HepG2 (cell line): ENCODE measurements at regions not wholly inside any gene's neighbourhood (a gene's known extent, or its start where the extent isn't known, plus 50 kb on each side); places are given as distances from the start of the nearest gene placed in this dataset.

ENCODE experiments used
- ATAC-seq: fragments of 200-7000 bp; cut with Tn5 transposase; 3 replicates; pipeline ENCODE4 v1.9.1; 2020; ENCODE audit warnings: mild to moderate bottlenecking, moderate library complexity
- BruUV-seq: library from RNA; stranded (reverse); fragments of 400-500 nt; replicated peaks from 2 replicates; lab custom pipeline; 2021; lab: Mats Ljungman, UMichigan
- CTCF ChIA-PET: fragments of 300-600 bp; formaldehyde crosslinking; extraction: SDS; loops from one replicate; lab custom pipeline; 2021; ENCODE audit warnings: low total read pairs, inconsistent platforms, low intra/inter-chr PET ratio; lab: Yijun Ruan, JAX
- POLR2A ChIA-PET: fragments of 350-600 bp; sonication (Branson Sonifier 250); formaldehyde crosslinking; loops from one replicate; lab custom pipeline; 2020; ENCODE audit warnings: antibody characterized with exemption, inconsistent platforms; lab: Yijun Ruan, JAX
- DNase-seq: peaks from one replicate; pipeline ENCODE4 v3.0.0-alpha.2; 2015; ENCODE audit warnings: low spot score
- FAIRE-seq: peaks from 3 replicates; lab custom pipeline; 2011; peaks lifted over from hg19 to GRCh38; lab: Jason Lieb, UNC
- H2AFZ ChIP-seq: one replicate; pipeline ENCODE4 v1.6.1; 2011; ENCODE audit warnings: low read length, inconsistent platforms
- H3K27ac ChIP-seq: fragments of 300-600 bp; 3 replicates; pipeline ENCODE4 v1.8.0; 2011; ENCODE audit warnings: mixed run types, mild to moderate bottlenecking, mixed read lengths, low read length, inconsistent platforms; ENCODE audit not compliant: insufficient read depth; ENCODE audit errors: extremely low read length
- H3K27me3 ChIP-seq, 2 experiments: fragments of 200-600 bp in 1 of 2; 2 replicates in 1 of 2; 3 replicates in 1 of 2; pipeline versions ENCODE4 v1.6.0 to v1.8.0; 2011; ENCODE audit warnings: low read length in 2 of 2, mild to moderate bottlenecking in 2 of 2, moderate library complexity in 2 of 2, inconsistent platforms in 1 of 2; ENCODE audit not compliant: insufficient read depth in 2 of 2, control insufficient read depth in 1 of 2
- H3K36me3 ChIP-seq, 2 experiments: fragments of 200-600 bp in 1 of 2; replicated peaks in 1 of 2; 2 replicates in 1 of 2; 3 replicates in 1 of 2; pipeline versions ENCODE4 v1.5.1 to v1.8.0; 2011; ENCODE audit warnings: low read length in 2 of 2, inconsistent platforms in 1 of 2; ENCODE audit not compliant: insufficient read depth in 2 of 2, control insufficient read depth in 1 of 2
- H3K4me1 ChIP-seq: 2 replicates; pipeline ENCODE4 v1.5.1; 2012; ENCODE audit warnings: low read length, inconsistent platforms; ENCODE audit not compliant: insufficient read depth
- H3K4me2 ChIP-seq: 2 replicates; pipeline ENCODE4 v1.6.0; 2011; ENCODE audit warnings: low read depth, low read length, inconsistent platforms
- H3K4me3 ChIP-seq, 3 experiments: fragments of 200-600 bp in 1 of 3; sonication (generic), shearing (Covaris generic) in 1 of 3; replicated peaks in 1 of 3; 2 replicates each; pipeline ENCODE4 v1.5.1; 2011 to 2016; ENCODE audit warnings: low read length in 3 of 3, inconsistent platforms in 2 of 3, low read depth in 2 of 3, mild to moderate bottlenecking in 2 of 3, control low read depth in 1 of 3, mixed read lengths in 1 of 3; ENCODE audit not compliant: insufficient read depth in 1 of 3
- H3K79me2 ChIP-seq: one replicate; pipeline ENCODE4 v1.6.1; 2011; ENCODE audit warnings: low read length, inconsistent platforms; ENCODE audit not compliant: insufficient read depth
- H3K9ac ChIP-seq: 2 replicates; pipeline ENCODE4 v1.6.0; 2011; ENCODE audit warnings: mild to moderate bottlenecking, low read depth, low read length, inconsistent platforms; ENCODE audit not compliant: insufficient read depth
- H3K9me3 ChIP-seq: 2 replicates; pipeline ENCODE4 v1.5.1; 2012; ENCODE audit warnings: mild to moderate bottlenecking, low read length
- H4K20me1 ChIP-seq: 2 replicates; pipeline ENCODE4 v1.6.0; 2011; ENCODE audit warnings: inconsistent platforms, mild to moderate bottlenecking, low read length, moderate library complexity; ENCODE audit not compliant: insufficient read depth
- BRCA1 ChIP-seq: sonication (generic); formaldehyde crosslinking; IDR thresholded peaks from 2 replicates; pipeline ENCODE4 v1.4.0; 2020; ENCODE audit warnings: missing genetic modification reagents
- EEA1 ChIP-seq: sonication (generic); formaldehyde crosslinking; IDR thresholded peaks from 2 replicates; pipeline ENCODE4 v1.5.1; 2020; ENCODE audit warnings: mild to moderate bottlenecking, missing genetic modification reagents, borderline replicate concordance
- MED13 ChIP-seq: sonication (generic); formaldehyde crosslinking; IDR thresholded peaks from 2 replicates; pipeline ENCODE4 v1.5.0; 2020; ENCODE audit warnings: missing genetic modification reagents
- SMARCC2 ChIP-seq: fragments of 450-650 bp; IDR thresholded peaks from 2 replicates; pipeline ENCODE4 v1.6.1; 2017; ENCODE audit warnings: antibody characterized with exemption, mild to moderate bottlenecking
- SOX5 ChIP-seq: IDR thresholded peaks from 2 replicates; pipeline ENCODE4 v1.6.1; 2016; ENCODE audit warnings: borderline replicate concordance
- STAT5B ChIP-seq: sonication (generic); formaldehyde crosslinking; IDR thresholded peaks from 2 replicates; pipeline ENCODE4 v1.4.0; 2020; ENCODE audit warnings: missing genetic modification reagents
- TCF12 ChIP-seq, 2 experiments: fragments of 450-650 bp in 1 of 2; sonication (generic) in 1 of 2; formaldehyde crosslinking in 1 of 2; IDR thresholded peaks; 2 replicates each; pipeline versions ENCODE4 v1.6.1 to v1.8.0; 2017 to 2022; ENCODE audit warnings: antibody characterized with exemption in 1 of 2, mild to moderate bottlenecking in 1 of 2, missing genetic modification reagents in 1 of 2, moderate library complexity in 1 of 2
- ZNF292 ChIP-seq: sonication (generic); formaldehyde crosslinking; IDR thresholded peaks from 2 replicates; pipeline ENCODE4 v1.8.1; 2022; ENCODE audit warnings: mild to moderate bottlenecking, low read depth, missing genetic modification reagents, borderline replicate concordance
- ZNF33A ChIP-seq: sonication (generic); formaldehyde crosslinking; IDR thresholded peaks from 2 replicates; pipeline ENCODE4 v1.5.1; 2020; ENCODE audit warnings: missing genetic modification reagents, mild to moderate bottlenecking, moderate library complexity, borderline replicate concordance
- ZNF737 ChIP-seq: sonication (generic); formaldehyde crosslinking; IDR thresholded peaks from 2 replicates; pipeline ENCODE4 v1.5.0; 2020; ENCODE audit warnings: missing genetic modification reagents, mild to moderate bottlenecking, borderline replicate concordance
- ZNF768 ChIP-seq: sonication (generic); formaldehyde crosslinking; IDR thresholded peaks from 2 replicates; pipeline ENCODE4 v1.4.0; 2020; ENCODE audit warnings: missing genetic modification reagents
- ZNF879 ChIP-seq: sonication (generic); formaldehyde crosslinking; IDR thresholded peaks from 2 replicates; pipeline ENCODE4 v1.8.1; 2023; ENCODE audit warnings: missing genetic modification reagents
- WGBS: methylation state at CpG from one replicate; pipeline ENCODE4 v1.1.6; 2017; ENCODE audit warnings: low lambda C conversion rate; 5-methylcytosine and 5-hydroxymethylcytosine counted together
- in situ Hi-C: cut with HindIII; loops from 2 replicates; pipeline ENCODE4 v1.10.0; 2017; ENCODE audit warnings: low pct_unique_long_range_greater_than_20kb; ENCODE audit not compliant: extremely low pct_ligation_motif_present
- intact Hi-C: fragments of 100-400 bp; cut with micrococcal nuclease; formaldehyde crosslinking; loops from one replicate; pipeline ENCODE4 v1.10.0; 2022; ENCODE audit not compliant: unreplicated experiment
- TF ChIP-seq, protein P1 (sequence below): sonication (generic); formaldehyde crosslinking; IDR thresholded peaks from 2 replicates; pipeline ENCODE4 v1.4.0; 2020; ENCODE audit warnings: missing genetic modification reagents, mild to moderate bottlenecking, borderline replicate concordance
- TF ChIP-seq, protein P2 (sequence below): sonication (generic); formaldehyde crosslinking; IDR thresholded peaks from 2 replicates; pipeline ENCODE4 v1.5.1; 2020; ENCODE audit warnings: missing genetic modification reagents, mild to moderate bottlenecking, borderline replicate concordance
- TF ChIP-seq, protein P3 (sequence below): sonication (generic); formaldehyde crosslinking; IDR thresholded peaks from 2 replicates; pipeline ENCODE4 v1.4.0; 2020; ENCODE audit warnings: missing genetic modification reagents
- TF ChIP-seq, protein P4 (sequence below): sonication (generic); formaldehyde crosslinking; IDR thresholded peaks from 2 replicates; pipeline ENCODE4 v1.4.0; 2020; ENCODE audit warnings: missing genetic modification reagents, borderline replicate concordance

DNA sequence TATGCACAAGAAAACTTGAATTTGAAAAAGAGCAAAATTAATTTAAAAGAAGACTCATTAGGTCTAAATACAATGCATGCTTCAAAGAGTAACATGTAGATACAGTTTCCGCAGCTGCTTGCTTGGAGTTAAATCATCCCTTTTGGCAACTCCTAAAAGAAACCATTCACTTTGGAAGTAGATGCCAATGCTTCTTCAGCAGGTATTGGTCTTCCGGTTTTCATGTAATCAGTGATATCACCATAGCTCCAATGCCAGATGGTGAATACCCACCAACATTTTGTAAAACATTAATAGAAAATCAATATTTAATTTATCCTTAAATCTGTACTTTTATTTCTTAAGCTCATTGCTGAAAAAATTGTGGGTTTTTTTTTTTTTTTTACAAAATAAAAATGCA, 381.1 kb upstream of the PHF14 start:
- no peaks in the 10 kb centered on the region for H3K79me2 ChIP-seq
- H3K4me2 ChIP-seq: no peak overlapping the region
- no peak overlapping the region for H3K27ac ChIP-seq
- no peaks in the 10 kb centered on the region for H4K20me1 ChIP-seq
- H3K27me3 ChIP-seq: no peaks in the 10 kb centered on the region
- intact Hi-C loops (no loop called here), in situ Hi-C loops (no loop called here)
- no peaks in the 10 kb centered on the region for H3K9me3 ChIP-seq
- ChIA-PET POLR2A (no interaction called here), CTCF (no interaction called here)
- no TSS peak for BruUV-seq
- no peak overlapping the region for H3K9ac ChIP-seq
- H2AFZ ChIP-seq: no peak overlapping the region
- 50% methylated on average over 2 of the region's 2 CpGs for WGBS
- no peak for FAIRE-seq
- no peak for ATAC-seq
- DNase-seq: no peak
- no peaks in the 10 kb centered on the region for H3K36me3 ChIP-seq
- no peaks in the 10 kb centered on the region for H3K4me1 ChIP-seq
- no peak overlapping the region for H3K4me3 ChIP-seq
- no peak for TF ChIP-seq ZNF879 (CRISPR knock-in tag)
- TF ChIP-seq, protein P1, sequence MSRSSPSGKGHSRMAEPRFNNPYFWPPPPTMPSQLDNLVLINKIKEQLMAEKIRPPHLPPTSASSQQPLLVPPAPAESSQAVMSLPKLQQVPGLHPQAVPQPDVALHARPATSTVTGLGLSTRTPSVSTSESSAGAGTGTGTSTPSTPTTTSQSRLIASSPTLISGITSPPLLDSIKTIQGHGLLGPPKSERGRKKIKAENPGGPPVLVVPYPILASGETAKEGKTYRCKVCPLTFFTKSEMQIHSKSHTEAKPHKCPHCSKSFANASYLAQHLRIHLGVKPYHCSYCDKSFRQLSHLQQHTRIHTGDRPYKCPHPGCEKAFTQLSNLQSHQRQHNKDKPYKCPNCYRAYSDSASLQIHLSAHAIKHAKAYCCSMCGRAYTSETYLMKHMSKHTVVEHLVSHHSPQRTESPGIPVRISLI (CRISPR knock-in tag): no peak
- no peak for TF ChIP-seq ZNF737 (CRISPR knock-in tag)
- TF ChIP-seq EEA1 (CRISPR knock-in tag): no peak
- TF ChIP-seq, protein P2, sequence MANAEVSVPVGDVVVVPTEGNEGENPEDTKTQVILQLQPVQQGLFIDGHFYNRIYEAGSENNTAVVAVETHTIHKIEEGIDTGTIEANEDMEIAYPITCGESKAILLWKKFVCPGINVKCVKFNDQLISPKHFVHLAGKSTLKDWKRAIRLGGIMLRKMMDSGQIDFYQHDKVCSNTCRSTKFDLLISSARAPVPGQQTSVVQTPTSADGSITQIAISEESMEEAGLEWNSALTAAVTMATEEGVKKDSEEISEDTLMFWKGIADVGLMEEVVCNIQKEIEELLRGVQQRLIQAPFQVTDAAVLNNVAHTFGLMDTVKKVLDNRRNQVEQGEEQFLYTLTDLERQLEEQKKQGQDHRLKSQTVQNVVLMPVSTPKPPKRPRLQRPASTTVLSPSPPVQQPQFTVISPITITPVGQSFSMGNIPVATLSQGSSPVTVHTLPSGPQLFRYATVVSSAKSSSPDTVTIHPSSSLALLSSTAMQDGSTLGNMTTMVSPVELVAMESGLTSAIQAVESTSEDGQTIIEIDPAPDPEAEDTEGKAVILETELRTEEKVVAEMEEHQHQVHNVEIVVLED (CRISPR knock-in tag): no peak
- TF ChIP-seq TCF12 (IDR thresholded peaks at IDR 0.05): no peak
- TF ChIP-seq TCF12 (CRISPR knock-in tag; IDR thresholded peaks at IDR 0.05): no peak
- no peak for TF ChIP-seq ZNF33A (CRISPR knock-in tag)
- TF ChIP-seq, protein P3, sequence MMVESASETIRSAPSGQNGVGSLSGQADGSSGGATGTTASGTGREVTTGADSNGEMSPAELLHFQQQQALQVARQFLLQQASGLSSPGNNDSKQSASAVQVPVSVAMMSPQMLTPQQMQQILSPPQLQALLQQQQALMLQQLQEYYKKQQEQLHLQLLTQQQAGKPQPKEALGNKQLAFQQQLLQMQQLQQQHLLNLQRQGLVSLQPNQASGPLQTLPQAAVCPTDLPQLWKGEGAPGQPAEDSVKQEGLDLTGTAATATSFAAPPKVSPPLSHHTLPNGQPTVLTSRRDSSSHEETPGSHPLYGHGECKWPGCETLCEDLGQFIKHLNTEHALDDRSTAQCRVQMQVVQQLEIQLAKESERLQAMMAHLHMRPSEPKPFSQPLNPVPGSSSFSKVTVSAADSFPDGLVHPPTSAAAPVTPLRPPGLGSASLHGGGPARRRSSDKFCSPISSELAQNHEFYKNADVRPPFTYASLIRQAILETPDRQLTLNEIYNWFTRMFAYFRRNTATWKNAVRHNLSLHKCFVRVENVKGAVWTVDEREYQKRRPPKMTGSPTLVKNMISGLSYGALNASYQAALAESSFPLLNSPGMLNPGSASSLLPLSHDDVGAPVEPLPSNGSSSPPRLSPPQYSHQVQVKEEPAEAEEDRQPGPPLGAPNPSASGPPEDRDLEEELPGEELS (CRISPR knock-in tag): no peak
- no peak for TF ChIP-seq BRCA1 (CRISPR knock-in tag)
- TF ChIP-seq ZNF768: no peak
- no peak for TF ChIP-seq STAT5B (CRISPR knock-in tag)
- no peak for TF ChIP-seq MED13 (CRISPR knock-in tag)
- TF ChIP-seq SOX5: no peak
- no peak for TF ChIP-seq SMARCC2
- TF ChIP-seq, protein P4, sequence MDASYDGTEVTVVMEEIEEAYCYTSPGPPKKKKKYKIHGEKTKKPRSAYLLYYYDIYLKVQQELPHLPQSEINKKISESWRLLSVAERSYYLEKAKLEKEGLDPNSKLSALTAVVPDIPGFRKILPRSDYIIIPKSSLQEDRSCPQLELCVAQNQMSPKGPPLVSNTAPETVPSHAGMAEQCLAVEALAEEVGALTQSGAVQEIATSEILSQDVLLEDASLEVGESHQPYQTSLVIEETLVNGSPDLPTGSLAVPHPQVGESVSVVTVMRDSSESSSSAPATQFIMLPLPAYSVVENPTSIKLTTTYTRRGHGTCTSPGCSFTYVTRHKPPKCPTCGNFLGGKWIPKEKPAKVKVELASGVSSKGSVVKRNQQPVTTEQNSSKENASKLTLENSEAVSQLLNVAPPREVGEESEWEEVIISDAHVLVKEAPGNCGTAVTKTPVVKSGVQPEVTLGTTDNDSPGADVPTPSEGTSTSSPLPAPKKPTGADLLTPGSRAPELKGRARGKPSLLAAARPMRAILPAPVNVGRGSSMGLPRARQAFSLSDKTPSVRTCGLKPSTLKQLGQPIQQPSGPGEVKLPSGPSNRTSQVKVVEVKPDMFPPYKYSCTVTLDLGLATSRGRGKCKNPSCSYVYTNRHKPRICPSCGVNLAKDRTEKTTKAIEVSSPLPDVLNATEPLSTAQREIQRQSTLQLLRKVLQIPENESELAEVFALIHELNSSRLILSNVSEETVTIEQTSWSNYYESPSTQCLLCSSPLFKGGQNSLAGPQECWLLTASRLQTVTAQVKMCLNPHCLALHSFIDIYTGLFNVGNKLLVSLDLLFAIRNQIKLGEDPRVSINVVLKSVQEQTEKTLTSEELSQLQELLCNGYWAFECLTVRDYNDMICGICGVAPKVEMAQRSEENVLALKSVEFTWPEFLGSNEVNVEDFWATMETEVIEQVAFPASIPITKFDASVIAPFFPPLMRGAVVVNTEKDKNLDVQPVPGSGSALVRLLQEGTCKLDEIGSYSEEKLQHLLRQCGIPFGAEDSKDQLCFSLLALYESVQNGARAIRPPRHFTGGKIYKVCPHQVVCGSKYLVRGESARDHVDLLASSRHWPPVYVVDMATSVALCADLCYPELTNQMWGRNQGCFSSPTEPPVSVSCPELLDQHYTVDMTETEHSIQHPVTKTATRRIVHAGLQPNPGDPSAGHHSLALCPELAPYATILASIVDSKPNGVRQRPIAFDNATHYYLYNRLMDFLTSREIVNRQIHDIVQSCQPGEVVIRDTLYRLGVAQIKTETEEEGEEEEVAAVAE (CRISPR knock-in tag): no peak
- TF ChIP-seq ZNF292 (CRISPR knock-in tag): no peak
